ENCODE measurements at regions not wholly inside any gene's neighbourhood (a gene's known extent, or its start where the extent isn't known, plus 50 kb on each side); places are given as distances from the start of the nearest gene placed in this dataset.
A peak's percentile ranks its signal among the peaks of the same experiment; 100 is the strongest.
"Not testable (repeated sequence)": the region's sequence is repeated elsewhere in the genome, so short reads cannot be mapped to it uniquely, and the experiment has no call there.

GRCh38 chr5:124617787-124618186 is 128.7 kb downstream of the ZNF608 start:
- no peaks in the 10 kb centered on the region for H3K27me3 Mint-ChIP-seq
- peaks cover 21% of the 10 kb centered on the region for H3K4me1 Mint-ChIP-seq (ENCODE audit: low read depth)
- TF ChIP-seq CTCF (IDR thresholded peaks at IDR 0.05; ENCODE audit: unreplicated experiment), result peak; percentile 6
- H3K9me3 Mint-ChIP-seq (ENCODE audit: low read depth), result no peaks in the 10 kb centered on the region
- DNase-seq (ENCODE audit: low spot score, unreplicated experiment), result no peak
- no peak overlapping the region for H3K27ac Mint-ChIP-seq
- no peaks in the 10 kb centered on the region for H3K36me3 Mint-ChIP-seq (ENCODE audit: insufficient read depth)
- H3K4me3 Mint-ChIP-seq (ENCODE audit: low read depth), result no peak overlapping the region

- Mint-ChIP-seq H3K27me3 (no peaks in the 10 kb centered on the region), H3K4me1 (ENCODE audit: low read depth) (peaks cover 24% of the 10 kb centered on the region), H3K4me3 (ENCODE audit: low read depth) (no peak overlapping the region), H3K27ac (no peak overlapping the region), H3K9me3 (ENCODE audit: low read depth) (peaks cover 4% of the 10 kb centered on the region), H3K36me3 (ENCODE audit: insufficient read depth) (peaks cover 2% of the 10 kb centered on the region)
- no peak for DNase-seq (ENCODE audit: low spot score, unreplicated experiment)
- no peak for TF ChIP-seq CTCF (IDR thresholded peaks at IDR 0.05; ENCODE audit: unreplicated experiment)
Measured at GRCh38 chr5:124614836-124615385, 131.5 kb downstream of the ZNF608 start.

GRCh38 chr5:124614105-124614504 is 132.3 kb downstream of the ZNF608 start:
- H3K4me3 Mint-ChIP-seq (ENCODE audit: low read depth), result no peak overlapping the region
- no peak overlapping the region for H3K27ac Mint-ChIP-seq
- H3K36me3 Mint-ChIP-seq (ENCODE audit: insufficient read depth), result peaks cover 2% of the 10 kb centered on the region
- DNase-seq (ENCODE audit: low spot score, unreplicated experiment), result no peak
- H3K9me3 Mint-ChIP-seq (ENCODE audit: low read depth), result peaks cover 11% of the 10 kb centered on the region
- no peak for TF ChIP-seq CTCF (IDR thresholded peaks at IDR 0.05; ENCODE audit: unreplicated experiment)
- peaks cover 32% of the 10 kb centered on the region for H3K4me1 Mint-ChIP-seq (ENCODE audit: low read depth)
- no peaks in the 10 kb centered on the region for H3K27me3 Mint-ChIP-seq

- H3K4me1 Mint-ChIP-seq (ENCODE audit: low read depth), result peaks cover 36% of the 10 kb centered on the region
- H3K36me3 Mint-ChIP-seq (ENCODE audit: insufficient read depth), result peaks cover 4% of the 10 kb centered on the region
- H3K4me3 Mint-ChIP-seq (ENCODE audit: low read depth), result no peak overlapping the region
- TF ChIP-seq CTCF (IDR thresholded peaks at IDR 0.05; ENCODE audit: unreplicated experiment), result no peak
- no peak overlapping the region for H3K27ac Mint-ChIP-seq
- H3K27me3 Mint-ChIP-seq, result no peaks in the 10 kb centered on the region
- no peak for DNase-seq (ENCODE audit: low spot score, unreplicated experiment)
- H3K9me3 Mint-ChIP-seq (ENCODE audit: low read depth), result peaks cover 14% of the 10 kb centered on the region
Measured at GRCh38 chr5:124613273-124613953, 133.0 kb downstream of the ZNF608 start.

- no peak for TF ChIP-seq CTCF (IDR thresholded peaks at IDR 0.05; ENCODE audit: unreplicated experiment)
- no peak for DNase-seq (ENCODE audit: low spot score, unreplicated experiment)
- no peak overlapping the region for H3K27ac Mint-ChIP-seq
- H3K9me3 Mint-ChIP-seq (ENCODE audit: low read depth), result peaks cover 24% of the 10 kb centered on the region
- no peaks in the 10 kb centered on the region for H3K27me3 Mint-ChIP-seq
- peaks cover 38% of the 10 kb centered on the region for H3K4me1 Mint-ChIP-seq (ENCODE audit: low read depth)
- H3K4me3 Mint-ChIP-seq (ENCODE audit: low read depth), result no peak overlapping the region
- peaks cover 9% of the 10 kb centered on the region for H3K36me3 Mint-ChIP-seq (ENCODE audit: insufficient read depth)
Measured at GRCh38 chr5:124612023-124612422, 134.4 kb downstream of the ZNF608 start.

GRCh38 chr5:124611262-124611661 is 135.2 kb downstream of the ZNF608 start:
- not testable (repeated sequence) for H3K27me3 Mint-ChIP-seq; H3K4me3 Mint-ChIP-seq (ENCODE audit: low read depth); DNase-seq (ENCODE audit: low spot score, unreplicated experiment); H3K36me3 Mint-ChIP-seq (ENCODE audit: insufficient read depth)
- H3K9me3 Mint-ChIP-seq (ENCODE audit: low read depth), result peaks cover 24% of the 10 kb centered on the region
- peak overlapping the region; percentile 39 for H3K27ac Mint-ChIP-seq
- H3K4me1 Mint-ChIP-seq (ENCODE audit: low read depth), result peaks cover 32% of the 10 kb centered on the region

- not testable (repeated sequence) for H3K4me3 Mint-ChIP-seq (ENCODE audit: low read depth)
Measured at GRCh38 chr5:124609685-124610084, 136.8 kb downstream of the ZNF608 start.

More at GRCh38 chr5:124609685-124610084, 136.8 kb downstream of the ZNF608 start:
- not testable (repeated sequence) for DNase-seq (ENCODE audit: low spot score, unreplicated experiment); H3K27me3 Mint-ChIP-seq; H3K36me3 Mint-ChIP-seq (ENCODE audit: insufficient read depth); H3K27ac Mint-ChIP-seq
- Mint-ChIP-seq H3K4me1 (ENCODE audit: low read depth) (peaks cover 35% of the 10 kb centered on the region), H3K9me3 (ENCODE audit: low read depth) (peaks cover 24% of the 10 kb centered on the region)
